BE2C (cell line): ENCODE measurements at regions not wholly inside any gene's neighbourhood (a gene's known extent, or its start where the extent isn't known, plus 50 kb on each side); places are given as distances from the start of the nearest gene placed in this dataset.

Experiments used
- DNase-seq: peaks from one replicate; pipeline ENCODE4 v3.0.0-alpha.2; 2020
- H3K27me3 ChIP-seq: fragments of 250-450 bp; sonication (Bioruptor Pico); 2 replicates; pipeline ENCODE4 v1.5.1; 2020; ENCODE audit warnings: mild to moderate bottlenecking
- H3K36me3 ChIP-seq: fragments of 250-450 bp; sonication (Bioruptor Pico); 2 replicates; pipeline ENCODE4 v1.5.1; 2020; ENCODE audit warnings: mild to moderate bottlenecking
- H3K4me1 ChIP-seq: fragments of 250-450 bp; sonication (Bioruptor Pico); 2 replicates; pipeline ENCODE4 v1.5.1; 2020
- H3K4me3 ChIP-seq: 2 replicates; pipeline ENCODE4 v1.5.1; 2011; ENCODE audit warnings: low read depth, low read length
- H3K9me3 ChIP-seq: fragments of 250-450 bp; sonication (Bioruptor Pico); 2 replicates; pipeline ENCODE4 v1.5.1; 2020
- TF ChIP-seq, protein P1 (sequence below): IDR thresholded peaks from 2 replicates; pipeline ENCODE4 v1.5.1; 2012; ENCODE audit warnings: mild to moderate bottlenecking, low read depth, low read length

DNA sequence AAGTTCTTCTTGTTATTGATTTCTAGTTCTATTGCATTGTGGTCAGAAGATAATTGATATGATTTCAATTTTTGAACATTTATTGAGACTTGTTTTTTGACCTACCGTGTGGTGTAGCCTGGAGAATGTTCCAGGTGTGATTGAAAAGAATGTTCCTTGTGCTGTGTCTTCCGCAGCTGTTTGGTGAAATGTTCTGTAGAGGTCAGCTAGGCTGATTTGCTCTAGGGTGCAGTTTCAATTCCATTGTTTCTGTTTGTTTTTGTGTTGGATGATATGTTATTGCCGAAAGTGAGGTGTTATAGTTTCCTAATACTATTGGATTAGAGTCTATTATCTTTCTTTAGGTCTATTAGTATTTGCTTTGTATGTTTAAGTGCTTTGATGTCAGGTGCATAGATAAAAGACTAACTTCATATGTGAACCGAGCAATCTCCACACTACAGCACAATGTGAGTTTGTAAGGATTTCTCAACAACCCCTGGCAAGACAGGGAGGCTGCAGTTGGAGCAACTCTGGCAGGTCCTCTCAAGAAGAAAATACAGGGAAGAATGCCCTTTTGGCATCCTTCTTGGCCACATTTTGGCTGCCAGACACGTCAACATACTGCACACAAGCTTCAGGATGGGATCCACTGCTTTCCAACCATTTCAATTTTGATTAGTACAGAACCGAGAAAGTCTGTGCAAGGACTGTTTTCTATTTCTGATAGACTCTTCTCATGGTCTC lies 320.7 kb downstream of the RNF144B start:
- Histone ChIP-seq H3K4me3 (no peak overlapping the region), H3K27me3 (no peaks in the 10 kb centered on the region), H3K9me3 (peaks cover under 1% of the 10 kb centered on the region; the same call in 1 of the 2 replicates), H3K4me1 (no peaks in the 10 kb centered on the region), H3K36me3 (no peaks in the 10 kb centered on the region)
- DNase-seq, result no peak
- TF ChIP-seq, protein P1, sequence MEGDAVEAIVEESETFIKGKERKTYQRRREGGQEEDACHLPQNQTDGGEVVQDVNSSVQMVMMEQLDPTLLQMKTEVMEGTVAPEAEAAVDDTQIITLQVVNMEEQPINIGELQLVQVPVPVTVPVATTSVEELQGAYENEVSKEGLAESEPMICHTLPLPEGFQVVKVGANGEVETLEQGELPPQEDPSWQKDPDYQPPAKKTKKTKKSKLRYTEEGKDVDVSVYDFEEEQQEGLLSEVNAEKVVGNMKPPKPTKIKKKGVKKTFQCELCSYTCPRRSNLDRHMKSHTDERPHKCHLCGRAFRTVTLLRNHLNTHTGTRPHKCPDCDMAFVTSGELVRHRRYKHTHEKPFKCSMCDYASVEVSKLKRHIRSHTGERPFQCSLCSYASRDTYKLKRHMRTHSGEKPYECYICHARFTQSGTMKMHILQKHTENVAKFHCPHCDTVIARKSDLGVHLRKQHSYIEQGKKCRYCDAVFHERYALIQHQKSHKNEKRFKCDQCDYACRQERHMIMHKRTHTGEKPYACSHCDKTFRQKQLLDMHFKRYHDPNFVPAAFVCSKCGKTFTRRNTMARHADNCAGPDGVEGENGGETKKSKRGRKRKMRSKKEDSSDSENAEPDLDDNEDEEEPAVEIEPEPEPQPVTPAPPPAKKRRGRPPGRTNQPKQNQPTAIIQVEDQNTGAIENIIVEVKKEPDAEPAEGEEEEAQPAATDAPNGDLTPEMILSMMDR, result no peak

DNA sequence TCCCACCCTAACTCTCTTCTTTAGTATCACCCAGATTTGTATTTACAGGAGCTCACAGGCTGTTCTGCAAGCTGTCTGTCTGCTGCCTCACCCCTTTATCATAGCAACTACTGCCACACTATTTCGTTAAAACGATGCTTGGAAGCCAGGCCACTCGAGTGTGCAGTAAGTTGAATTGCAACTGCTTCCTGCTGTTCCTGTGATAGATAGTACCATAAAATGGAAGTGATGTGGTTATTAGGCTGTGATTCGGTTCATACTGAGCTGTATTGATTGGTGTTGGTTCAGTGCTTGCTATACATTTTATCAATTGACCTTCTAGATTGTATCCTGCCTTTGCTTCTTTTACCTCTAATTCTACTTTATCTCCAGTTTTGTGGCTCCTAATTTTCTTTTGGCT lies 325.4 kb downstream of the RNF144B start:
- H3K9me3 ChIP-seq, result no peaks in the 10 kb centered on the region
- no peak overlapping the region for H3K4me3 ChIP-seq
- TF ChIP-seq, protein P1, result no peak

DNA sequence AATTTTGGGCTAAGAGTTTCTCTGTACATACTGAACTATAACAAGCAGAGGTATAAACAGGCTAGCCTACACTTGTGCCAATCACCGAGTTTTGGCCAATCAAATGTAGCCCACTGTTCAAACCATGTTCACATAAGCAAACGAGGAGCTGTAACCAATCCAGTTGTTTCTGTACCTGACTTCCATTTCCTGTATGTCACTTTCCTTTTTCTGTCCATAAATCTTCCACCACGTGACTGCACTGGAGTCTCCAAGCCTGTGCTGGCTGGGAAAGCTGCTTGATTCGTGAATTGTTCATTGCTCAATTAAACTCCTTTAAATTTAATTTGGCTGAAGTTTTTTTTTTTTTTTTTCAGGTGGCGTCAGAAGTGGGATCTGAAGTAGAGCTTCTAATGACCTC lies 332.9 kb downstream of the RNF144B start:
- TF ChIP-seq, protein P1, result no peak
- no peak for DNase-seq
- H3K9me3 ChIP-seq, result no peaks in the 10 kb centered on the region
- H3K27me3 ChIP-seq, result no peaks in the 10 kb centered on the region
- H3K4me1 ChIP-seq, result no peaks in the 10 kb centered on the region
- no peaks in the 10 kb centered on the region for H3K36me3 ChIP-seq
- no peak overlapping the region for H3K4me3 ChIP-seq

More for the DNA sequence above, 325.4 kb downstream of the RNF144B start:
- no peaks in the 10 kb centered on the region for H3K4me1 ChIP-seq
- no peaks in the 10 kb centered on the region for H3K36me3 ChIP-seq
- H3K27me3 ChIP-seq, result no peaks in the 10 kb centered on the region
- no peak for DNase-seq

DNA sequence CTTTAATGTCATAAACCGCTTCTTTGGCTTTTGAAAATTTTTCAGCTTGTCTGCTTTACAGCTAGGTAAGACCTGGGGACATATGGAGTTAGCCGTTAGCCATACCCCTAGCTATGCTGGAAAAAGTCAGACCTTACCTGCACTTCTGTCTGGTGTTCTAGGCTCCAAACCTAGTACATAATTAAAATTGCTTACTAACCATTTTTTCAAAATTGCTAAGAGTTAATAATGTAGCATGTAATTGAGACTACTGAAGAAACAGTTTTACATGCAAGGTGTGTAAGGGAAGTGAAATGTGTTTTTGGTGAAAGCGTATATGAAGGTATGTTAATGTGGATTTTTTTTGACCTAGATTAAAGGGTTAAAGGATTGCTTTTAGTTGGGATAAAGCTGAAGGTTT lies 336.9 kb downstream of the RNF144B start:
- Histone ChIP-seq H3K4me1 (no peaks in the 10 kb centered on the region), H3K9me3 (no peaks in the 10 kb centered on the region), H3K36me3 (no peaks in the 10 kb centered on the region), H3K4me3 (no peak overlapping the region), H3K27me3 (no peaks in the 10 kb centered on the region)
- no peak for DNase-seq
- TF ChIP-seq, protein P1, result no peak

DNA sequence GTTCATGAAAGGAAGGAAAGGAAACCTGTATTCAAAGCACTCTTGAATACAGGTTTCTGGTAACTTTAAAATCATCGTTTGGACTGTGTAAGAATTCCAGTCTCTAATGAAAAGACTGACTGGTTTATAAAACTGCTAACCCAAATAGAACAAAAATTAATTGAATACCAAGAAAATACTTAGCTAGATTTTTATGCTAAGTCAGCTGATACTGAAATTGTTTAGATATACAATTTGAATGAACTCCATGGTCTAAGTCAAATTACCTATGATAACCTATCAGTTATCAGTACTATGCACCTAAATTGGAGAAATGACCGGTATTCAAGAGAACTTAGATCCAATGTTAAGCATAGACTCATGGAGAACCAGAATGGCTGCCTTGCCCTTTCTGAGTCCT lies 338.3 kb downstream of the RNF144B start:
- no peak overlapping the region for H3K4me3 ChIP-seq
- no peak for DNase-seq
- H3K36me3 ChIP-seq, result no peaks in the 10 kb centered on the region
- H3K9me3 ChIP-seq, result no peaks in the 10 kb centered on the region
- no peaks in the 10 kb centered on the region for H3K4me1 ChIP-seq
- TF ChIP-seq, protein P1, result no peak
- no peaks in the 10 kb centered on the region for H3K27me3 ChIP-seq

DNA sequence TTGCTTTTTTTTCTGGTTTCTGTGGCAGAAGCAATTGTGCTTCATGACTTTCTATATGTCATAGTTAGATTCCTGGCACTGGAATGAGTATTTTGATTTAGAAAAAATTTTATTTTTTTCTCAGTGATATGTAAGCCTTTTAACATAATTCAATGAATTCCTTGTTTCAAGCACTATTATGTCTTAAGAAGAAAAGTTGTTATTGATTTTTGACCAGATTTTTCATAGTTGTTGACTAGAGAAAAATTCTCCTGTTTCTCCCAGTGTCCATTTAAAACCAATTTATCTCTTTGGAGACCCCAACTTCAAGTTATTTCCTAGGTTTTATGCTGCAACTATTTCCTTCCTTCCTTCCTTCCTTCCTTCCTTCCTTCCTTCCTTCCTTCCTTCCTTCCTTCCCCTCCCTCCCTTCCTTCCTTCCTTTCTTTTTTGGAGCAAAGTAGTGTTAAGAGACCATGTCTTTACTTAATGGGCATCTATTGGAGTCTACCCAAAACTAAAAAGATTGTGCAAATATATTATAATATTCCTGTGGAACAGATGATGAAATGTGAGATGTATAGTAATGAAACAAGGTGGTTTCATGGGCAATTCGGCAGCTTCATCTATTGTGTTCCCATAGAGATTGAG lies 346.9 kb downstream of the RNF144B start:
- Histone ChIP-seq H3K9me3 (no peaks in the 10 kb centered on the region), H3K4me1 (no peaks in the 10 kb centered on the region), H3K36me3 (no peaks in the 10 kb centered on the region), H3K27me3 (no peaks in the 10 kb centered on the region), H3K4me3 (no peak overlapping the region)
- TF ChIP-seq, protein P1, result no peak
- no peak for DNase-seq
